ENCODE measurements at regions not wholly inside any gene's neighbourhood (a gene's known extent, or its start where the extent isn't known, plus 50 kb on each side); places are given as distances from the start of the nearest gene placed in this dataset.

DNA sequence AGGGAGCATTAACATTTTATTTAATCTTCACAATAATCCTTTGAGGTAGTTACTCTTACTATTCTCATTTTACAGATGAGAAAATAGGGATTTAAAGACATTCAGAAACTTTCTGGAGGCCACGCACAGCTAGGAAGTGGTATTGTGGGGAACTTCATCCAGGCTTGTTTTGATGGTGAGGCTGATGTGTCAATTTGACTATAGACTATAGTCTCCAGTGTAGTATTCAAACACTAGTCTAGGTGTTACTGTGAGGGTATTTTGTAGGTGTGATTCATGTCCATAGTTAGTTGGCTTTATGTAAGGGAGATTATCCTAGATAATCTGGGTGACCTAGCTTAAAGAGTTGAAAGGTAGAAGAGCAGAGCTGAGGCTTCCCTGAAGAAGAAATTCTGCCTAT is 54.1 kb upstream of the ELL2 start:
- DNase-seq = no peak

DNA sequence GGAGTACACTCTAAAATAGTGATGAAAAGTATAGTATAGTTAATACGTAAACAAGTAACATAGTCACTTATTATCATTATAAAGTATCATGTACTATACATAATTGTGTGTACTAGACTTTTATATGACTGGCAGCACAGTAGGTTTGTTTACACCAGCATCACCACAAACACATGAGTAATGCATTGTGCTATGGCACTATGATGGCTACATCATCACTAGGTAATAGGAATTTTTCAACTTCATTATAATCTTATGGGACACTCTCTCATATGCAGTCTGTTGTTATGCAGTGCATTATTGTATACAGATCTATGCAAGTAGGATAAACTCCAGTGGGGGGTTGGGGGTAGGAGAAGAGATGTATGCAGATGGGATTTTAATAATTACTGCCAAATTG is 52.7 kb upstream of the ELL2 start:
- DNase-seq = no peak

DNA sequence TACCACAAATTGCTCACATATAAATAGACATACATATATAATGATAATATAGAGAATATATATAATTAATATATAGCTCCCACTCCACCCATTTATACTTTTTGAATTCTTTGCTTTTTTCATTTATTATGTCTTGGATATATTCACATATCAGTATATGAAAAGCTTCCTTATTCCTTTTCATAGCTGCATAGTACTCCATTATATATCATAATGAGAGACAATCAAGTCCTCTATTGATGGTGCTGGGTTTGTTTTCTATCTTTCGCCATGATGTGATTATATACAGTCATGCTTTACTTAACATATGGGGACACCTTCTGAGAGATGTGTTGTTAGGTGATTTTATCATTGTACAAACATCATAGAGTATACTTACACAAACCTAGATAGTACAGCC is 51.6 kb upstream of the ELL2 start:
- DNase-seq = no peak

DNA sequence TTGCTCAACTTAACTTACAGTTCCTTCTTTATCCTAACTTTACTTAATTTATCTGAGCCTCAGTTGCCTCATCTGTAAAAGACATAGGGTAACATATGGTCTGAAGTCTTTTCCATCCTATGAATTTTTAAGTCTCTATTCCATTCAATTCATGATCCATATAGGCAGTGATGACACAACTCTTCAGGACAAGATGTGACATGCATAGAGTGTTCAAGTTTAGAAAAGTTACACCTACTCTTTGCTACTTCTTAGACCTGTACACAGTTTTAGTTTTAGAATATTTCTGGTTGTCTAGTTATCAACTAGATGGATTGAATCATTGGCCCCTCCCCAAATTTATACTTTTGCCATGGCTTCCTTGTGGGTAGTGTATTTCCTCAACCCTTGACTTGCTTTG is 50.7 kb upstream of the ELL2 start:
- DNase-seq = no peak

All from activated naive CD4-positive, alpha-beta T cell treated with Interleukin-2 at 50 U/mL for 16 hours (primary cell).